Esophagus squamous epithelium (tissue), 4 donors: ENCODE measurements at regions not wholly inside any gene's neighbourhood (a gene's known extent, or its start where the extent isn't known, plus 50 kb on each side); places are given as distances from the start of the nearest gene placed in this dataset.

Experiments used
- POLR2A ChIP-seq, 4 donors: fragments of 450-650 bp; IDR thresholded peaks; one replicate each; pipeline ENCODE4 v1.6.1; 2017; ENCODE audit warnings: antibody characterized with exemption in 4 of 4, mild to moderate bottlenecking in 4 of 4, moderate library complexity in 3 of 4
- TF ChIP-seq, protein P1 (sequence below), 6 experiments: fragments of 450-650 bp in 4 of 6; fragments of 200-600 bp in 2 of 6; sonication (generic) in 2 of 6; IDR thresholded peaks; one replicate each; pipeline ENCODE4 v1.5.1; 2016 to 2019; ENCODE audit warnings: antibody characterized with exemption in 6 of 6, mild to moderate bottlenecking in 4 of 6, moderate library complexity in 4 of 6

DNA sequence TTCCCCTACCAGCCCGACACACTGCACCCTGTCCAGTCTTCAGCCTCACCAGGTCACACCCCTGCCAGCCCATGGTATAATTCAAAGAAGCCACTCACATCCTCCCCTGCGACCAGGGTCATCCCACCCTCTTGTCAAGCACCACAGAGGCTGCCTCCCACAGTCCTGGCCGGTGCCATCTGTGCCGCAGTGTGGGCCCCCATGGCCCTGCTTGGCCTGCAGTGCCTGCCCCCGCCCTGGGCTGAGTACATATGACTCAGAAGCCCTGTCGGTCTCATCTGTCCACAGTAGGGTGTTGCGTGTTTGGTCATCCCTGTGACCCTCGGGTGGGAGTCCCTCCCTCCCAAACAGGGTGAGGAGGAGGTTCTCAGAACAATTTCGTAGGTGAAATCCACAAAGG lies 190.8 kb upstream of the AJAP1 start:
- TF ChIP-seq, protein P1, sequence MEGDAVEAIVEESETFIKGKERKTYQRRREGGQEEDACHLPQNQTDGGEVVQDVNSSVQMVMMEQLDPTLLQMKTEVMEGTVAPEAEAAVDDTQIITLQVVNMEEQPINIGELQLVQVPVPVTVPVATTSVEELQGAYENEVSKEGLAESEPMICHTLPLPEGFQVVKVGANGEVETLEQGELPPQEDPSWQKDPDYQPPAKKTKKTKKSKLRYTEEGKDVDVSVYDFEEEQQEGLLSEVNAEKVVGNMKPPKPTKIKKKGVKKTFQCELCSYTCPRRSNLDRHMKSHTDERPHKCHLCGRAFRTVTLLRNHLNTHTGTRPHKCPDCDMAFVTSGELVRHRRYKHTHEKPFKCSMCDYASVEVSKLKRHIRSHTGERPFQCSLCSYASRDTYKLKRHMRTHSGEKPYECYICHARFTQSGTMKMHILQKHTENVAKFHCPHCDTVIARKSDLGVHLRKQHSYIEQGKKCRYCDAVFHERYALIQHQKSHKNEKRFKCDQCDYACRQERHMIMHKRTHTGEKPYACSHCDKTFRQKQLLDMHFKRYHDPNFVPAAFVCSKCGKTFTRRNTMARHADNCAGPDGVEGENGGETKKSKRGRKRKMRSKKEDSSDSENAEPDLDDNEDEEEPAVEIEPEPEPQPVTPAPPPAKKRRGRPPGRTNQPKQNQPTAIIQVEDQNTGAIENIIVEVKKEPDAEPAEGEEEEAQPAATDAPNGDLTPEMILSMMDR (IDR thresholded peaks at IDR 0.05): no peak
- no peak for TF ChIP-seq POLR2A (IDR thresholded peaks at IDR 0.05)
